ENCODE measurements at regions not wholly inside any gene's neighbourhood (a gene's known extent, or its start where the extent isn't known, plus 50 kb on each side); places are given as distances from the start of the nearest gene placed in this dataset.

DNA sequence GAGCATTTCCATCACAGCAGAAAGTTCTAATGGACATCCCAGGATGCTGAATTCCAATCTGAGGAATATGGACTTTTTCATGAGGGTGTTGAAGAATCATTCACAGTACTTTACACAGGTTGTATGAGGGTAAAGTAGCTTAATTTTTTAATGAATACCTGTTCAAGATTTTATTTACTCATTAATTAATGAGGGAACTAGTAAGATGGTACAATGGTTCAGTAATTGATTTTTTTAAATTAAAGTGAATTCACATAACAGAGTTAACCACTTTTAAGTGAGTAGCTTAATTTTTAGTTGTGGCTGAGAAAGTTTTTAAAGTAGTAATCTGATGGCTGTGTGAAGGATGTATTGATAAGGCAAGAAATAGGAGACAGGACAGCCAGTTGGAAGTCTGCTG, 266.5 kb downstream of the GFRA1 start:
- Histone ChIP-seq H3K9me3 (ENCODE audit: control insufficient read depth, low read depth, low read length) (no peaks in the 10 kb centered on the region), H3K4me1 (ENCODE audit: control insufficient read depth, insufficient read depth, low read length) (no peaks in the 10 kb centered on the region), H3K36me3 (ENCODE audit: control insufficient read depth, insufficient read depth, low read length) (no peaks in the 10 kb centered on the region), H3K4me3 (ENCODE audit: low read length) (no peak overlapping the region), H3K27me3 (ENCODE audit: control insufficient read depth, insufficient read depth, low read length) (no peaks in the 10 kb centered on the region), H3K27ac (ENCODE audit: low read length) (no peak overlapping the region)
- DNase-seq, result no peak

DNA sequence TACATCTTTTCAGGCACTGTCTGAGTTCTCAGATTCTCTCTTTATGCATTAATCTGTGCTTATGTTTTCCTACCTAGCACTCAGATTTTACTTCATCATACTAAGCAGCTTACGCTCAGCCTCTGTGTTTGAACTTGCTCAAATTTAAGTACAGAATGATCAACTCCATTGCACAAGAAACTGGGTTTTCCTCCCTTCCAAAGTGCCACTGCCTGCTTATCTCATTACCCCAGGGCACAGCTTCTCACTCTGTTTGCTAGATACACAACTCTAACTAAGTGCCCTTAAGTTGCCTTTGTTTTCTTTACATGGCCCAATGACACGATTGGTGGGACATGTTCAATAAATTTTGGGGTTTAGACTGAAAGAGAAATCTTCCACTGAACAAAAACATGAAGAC, 267.7 kb downstream of the GFRA1 start:
- Histone ChIP-seq H3K36me3 (ENCODE audit: control insufficient read depth, insufficient read depth, low read length) (no peaks in the 10 kb centered on the region), H3K27me3 (ENCODE audit: control insufficient read depth, insufficient read depth, low read length) (no peaks in the 10 kb centered on the region)
- DNase-seq, result no peak

DNA sequence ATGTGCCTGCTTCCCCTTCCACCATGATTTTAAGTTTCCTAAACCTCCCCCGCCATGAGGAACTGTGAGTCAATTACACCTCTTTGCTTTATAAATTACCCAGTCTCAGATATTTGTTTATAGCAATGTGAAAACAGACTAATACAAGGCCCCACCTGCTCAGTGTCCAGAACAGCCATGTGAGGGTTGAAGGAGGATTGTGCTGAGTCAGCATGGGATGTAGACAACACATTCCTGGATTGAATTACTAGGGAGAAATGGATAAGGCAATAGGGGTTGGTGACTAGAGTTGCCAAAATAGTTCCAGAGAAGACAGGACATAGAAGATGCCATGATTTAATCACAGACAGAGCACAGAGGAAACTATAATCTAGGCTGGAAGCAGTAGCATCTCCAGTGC, 270.3 kb downstream of the GFRA1 start:
- Histone ChIP-seq H3K9me3 (ENCODE audit: control insufficient read depth, low read depth, low read length) (no peaks in the 10 kb centered on the region), H3K27me3 (ENCODE audit: control insufficient read depth, insufficient read depth, low read length) (no peaks in the 10 kb centered on the region), H3K36me3 (ENCODE audit: control insufficient read depth, insufficient read depth, low read length) (no peaks in the 10 kb centered on the region), H3K27ac (ENCODE audit: low read length) (no peak overlapping the region), H3K4me3 (ENCODE audit: low read length) (no peak overlapping the region), H3K4me1 (ENCODE audit: control insufficient read depth, insufficient read depth, low read length) (peaks cover 5% of the 10 kb centered on the region)
- no peak for DNase-seq
- WGBS (ENCODE audit: insufficient coverage, low lambda C conversion rate), result no CpG with 5 or more reads among the region's 1 CpG

More for the DNA sequence above, 267.7 kb downstream of the GFRA1 start:
- Histone ChIP-seq H3K4me1 (ENCODE audit: control insufficient read depth, insufficient read depth, low read length) (peaks cover 4% of the 10 kb centered on the region), H3K9me3 (ENCODE audit: control insufficient read depth, low read depth, low read length) (no peaks in the 10 kb centered on the region), H3K27ac (ENCODE audit: low read length) (no peak overlapping the region), H3K4me3 (ENCODE audit: low read length) (no peak overlapping the region)
- no CpG with 5 or more reads among the region's 2 CpGs for WGBS (ENCODE audit: insufficient coverage, low lambda C conversion rate)

DNA sequence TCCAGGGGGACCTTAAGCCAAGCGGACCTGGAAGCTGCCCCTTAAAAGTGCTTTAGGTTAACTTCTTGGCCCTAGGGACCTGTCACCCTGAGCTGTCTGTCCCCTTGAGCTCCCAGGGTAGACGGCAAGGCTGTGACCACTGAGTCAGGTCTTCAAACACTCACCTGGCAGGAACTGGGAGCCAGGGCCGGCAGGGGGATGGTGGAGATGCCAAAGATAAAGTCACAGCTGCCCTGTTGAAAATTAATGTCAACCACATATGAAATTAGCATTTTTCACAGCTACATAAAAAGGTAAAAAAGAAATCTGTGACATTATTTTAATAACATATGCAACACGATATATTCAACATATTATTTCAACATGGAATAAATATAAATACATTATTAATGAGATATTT, 271.0 kb downstream of the GFRA1 start:
- no CpG with 5 or more reads among the region's 4 CpGs for WGBS (ENCODE audit: insufficient coverage, low lambda C conversion rate)
- no peaks in the 10 kb centered on the region for H3K27me3 ChIP-seq (ENCODE audit: control insufficient read depth, insufficient read depth, low read length)
- peaks cover 5% of the 10 kb centered on the region for H3K4me1 ChIP-seq (ENCODE audit: control insufficient read depth, insufficient read depth, low read length)
- H3K4me3 ChIP-seq (ENCODE audit: low read length), result no peak overlapping the region
- no peak overlapping the region for H3K27ac ChIP-seq (ENCODE audit: low read length)
- no peak for DNase-seq
- H3K36me3 ChIP-seq (ENCODE audit: control insufficient read depth, insufficient read depth, low read length), result no peaks in the 10 kb centered on the region
- H3K9me3 ChIP-seq (ENCODE audit: control insufficient read depth, low read depth, low read length), result no peaks in the 10 kb centered on the region

DNA sequence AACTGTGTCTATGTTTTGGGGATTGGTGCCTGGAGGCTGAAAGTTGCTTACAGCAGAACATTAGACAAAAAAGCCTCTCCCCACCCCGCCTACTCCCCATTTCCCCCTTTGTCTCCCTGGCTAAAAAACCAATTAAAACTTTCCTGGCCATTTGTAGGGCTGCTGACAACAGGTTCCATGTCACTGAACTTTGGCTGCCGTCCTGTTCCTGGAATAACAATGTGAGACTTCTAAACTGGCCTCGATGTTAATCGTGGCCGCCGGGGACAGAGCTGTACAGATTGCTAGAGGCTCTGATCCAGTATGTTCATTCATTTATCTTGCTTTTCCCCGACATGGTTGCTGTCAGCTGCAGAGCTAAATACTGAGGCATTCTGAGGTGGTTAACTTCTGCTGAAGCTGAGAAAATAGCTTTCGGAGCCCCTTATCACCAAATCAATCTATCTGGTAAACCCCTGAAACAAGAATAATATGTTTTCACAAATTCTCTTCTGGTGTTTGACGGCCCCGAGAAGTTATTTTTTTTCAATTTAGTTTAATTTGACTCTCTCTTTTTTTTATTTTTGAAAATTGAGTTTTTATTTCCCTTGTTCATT, 271.6 kb downstream of the GFRA1 start:
- H3K27ac ChIP-seq (ENCODE audit: low read length), result no peak overlapping the region
- WGBS (ENCODE audit: insufficient coverage, low lambda C conversion rate), result 60% methylated on average over 2 of the region's 10 CpGs
- DNase-seq, result no peak
- no peak overlapping the region for H3K4me3 ChIP-seq (ENCODE audit: low read length)
- no peaks in the 10 kb centered on the region for H3K36me3 ChIP-seq (ENCODE audit: control insufficient read depth, insufficient read depth, low read length)
- peaks cover 5% of the 10 kb centered on the region for H3K4me1 ChIP-seq (ENCODE audit: control insufficient read depth, insufficient read depth, low read length)
- H3K9me3 ChIP-seq (ENCODE audit: control insufficient read depth, low read depth, low read length), result no peaks in the 10 kb centered on the region
- H3K27me3 ChIP-seq (ENCODE audit: control insufficient read depth, insufficient read depth, low read length), result no peaks in the 10 kb centered on the region

DNA sequence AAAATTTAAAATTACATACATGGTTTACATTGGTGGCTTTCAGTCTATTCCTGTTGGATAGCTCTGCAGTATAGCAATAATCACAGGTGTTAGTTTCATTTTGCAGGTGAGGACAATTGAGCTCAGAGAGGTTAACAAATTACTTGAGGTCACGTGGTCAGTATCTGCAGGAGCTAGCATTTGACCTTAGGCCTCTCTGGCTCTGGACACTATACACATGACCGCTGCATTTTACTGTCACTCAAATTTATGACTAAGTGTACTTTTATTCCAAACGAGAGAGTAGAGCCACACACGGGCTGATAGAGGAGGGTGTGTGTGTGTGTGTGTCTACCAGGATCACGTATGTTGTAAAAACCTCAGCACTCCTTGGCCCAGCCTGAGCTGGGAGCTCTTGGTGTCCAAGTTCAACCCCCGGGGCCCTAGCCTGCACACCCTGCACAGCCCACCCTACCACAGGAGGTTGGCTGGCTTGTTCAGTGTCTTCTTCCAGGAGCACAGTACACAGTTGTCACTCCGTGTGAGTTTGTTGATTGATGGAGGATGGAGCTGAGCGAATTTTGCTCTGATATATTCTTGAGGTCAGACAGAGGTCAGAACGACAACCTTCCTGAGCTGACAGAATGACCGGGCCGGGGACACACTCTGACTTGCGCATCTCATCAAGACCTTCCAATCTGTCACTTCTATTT, 272.7 kb downstream of the GFRA1 start:
- H3K27ac ChIP-seq (ENCODE audit: low read length), result peak overlapping the region; percentile 30
- WGBS (ENCODE audit: insufficient coverage, low lambda C conversion rate), result no CpG with 5 or more reads among the region's 12 CpGs
- H3K9me3 ChIP-seq (ENCODE audit: control insufficient read depth, low read depth, low read length), result no peaks in the 10 kb centered on the region
- H3K27me3 ChIP-seq (ENCODE audit: control insufficient read depth, insufficient read depth, low read length), result no peaks in the 10 kb centered on the region
- no peaks in the 10 kb centered on the region for H3K36me3 ChIP-seq (ENCODE audit: control insufficient read depth, insufficient read depth, low read length)
- no peak overlapping the region for H3K4me3 ChIP-seq (ENCODE audit: low read length)
- peaks cover 5% of the 10 kb centered on the region for H3K4me1 ChIP-seq (ENCODE audit: control insufficient read depth, insufficient read depth, low read length)
- DNase-seq, result peak; percentile 14 to 43

Measured in large intestine (tissue), 3 donors.